Caco-2 (cell line): ENCODE measurements at regions not wholly inside any gene's neighbourhood (a gene's known extent, or its start where the extent isn't known, plus 50 kb on each side); places are given as distances from the start of the nearest gene placed in this dataset.

Experiments used
- BruUV-seq: library from RNA; stranded (reverse); fragments of 400-500 nt; replicated peaks from 2 replicates; lab custom pipeline; 2021; lab: Mats Ljungman, UMichigan
- CTCF ChIA-PET: fragments of 300-600 bp; sonication (Branson Sonifier 250); formaldehyde crosslinking; loops from one replicate; lab custom pipeline; 2022; ENCODE audit warnings: antibody characterized with exemption; lab: Charles Lee
- POLR2A ChIA-PET: fragments of 300-600 bp; sonication (Branson Sonifier 250); formaldehyde crosslinking; loops from one replicate; lab custom pipeline; 2022; ENCODE audit warnings: antibody characterized with exemption; lab: Charles Lee
- DNase-seq, 2 experiments: peaks; one replicate each; pipeline versions ENCODE4 v3.0.0 to v3.0.0-alpha.2; 2020 to 2022
- H3K27me3 ChIP-seq: replicated peaks from 2 replicates; pipeline ENCODE4 v1.6.0; 2011; ENCODE audit warnings: low read length; ENCODE audit not compliant: control insufficient read depth, insufficient read depth
- H3K36me3 ChIP-seq: 2 replicates; pipeline ENCODE4 v1.5.1; 2011; ENCODE audit warnings: low read length; ENCODE audit not compliant: control insufficient read depth, insufficient read depth
- H3K4me1 ChIP-seq: fragments of 250-450 bp; sonication (Bioruptor Pico); 2 replicates; pipeline ENCODE4 v1.5.1; 2020; ENCODE audit warnings: mild to moderate bottlenecking
- H3K4me3 ChIP-seq: 2 replicates; pipeline ENCODE4 v1.5.1; 2011; ENCODE audit warnings: low read depth, mild to moderate bottlenecking, control low read depth, low read length
- H3K9me3 ChIP-seq: fragments of 250-450 bp; sonication (Bioruptor Pico); 2 replicates; pipeline ENCODE4 v1.5.1; 2020; ENCODE audit warnings: mild to moderate bottlenecking, moderate library complexity
- H3K27ac Mint-ChIP-seq: one replicate; pipeline ENCODE4 v1.8.0; 2022; ENCODE audit warnings: mixed read lengths; ENCODE audit not compliant: unreplicated experiment
- H3K27me3 Mint-ChIP-seq: one replicate; pipeline ENCODE4 v1.8.0; 2022; ENCODE audit warnings: mixed read lengths; ENCODE audit not compliant: insufficient read depth, unreplicated experiment
- H3K36me3 Mint-ChIP-seq: one replicate; pipeline ENCODE4 v1.8.0; 2022; ENCODE audit warnings: mild to moderate bottlenecking, mixed read lengths; ENCODE audit not compliant: insufficient read depth, unreplicated experiment
- H3K4me1 Mint-ChIP-seq: one replicate; pipeline ENCODE4 v1.8.0; 2022; ENCODE audit warnings: low read depth, mixed read lengths; ENCODE audit not compliant: unreplicated experiment
- H3K4me3 Mint-ChIP-seq: one replicate; pipeline ENCODE4 v1.8.0; 2022; ENCODE audit warnings: mild to moderate bottlenecking, moderate library complexity, mixed read lengths; ENCODE audit not compliant: unreplicated experiment
- H3K9me3 Mint-ChIP-seq: one replicate; pipeline ENCODE4 v1.8.0; 2022; ENCODE audit warnings: mixed read lengths; ENCODE audit not compliant: unreplicated experiment
- CTCF ChIP-seq, 2 experiments: fragments of 200-600 bp in 1 of 2; IDR thresholded peaks; 1 replicate in 1 of 2; 2 replicates in 1 of 2; pipeline versions ENCODE4 v1.5.1 to v1.8.0; 2011 to 2022; ENCODE audit warnings: antibody characterized with exemption in 1 of 2, control low read depth in 1 of 2, inconsistent platforms in 1 of 2, low read depth in 1 of 2, low read length in 1 of 2, mild to moderate bottlenecking in 1 of 2, moderate library complexity in 1 of 2; ENCODE audit not compliant: insufficient read depth in 1 of 2, severe bottlenecking in 1 of 2, unreplicated experiment in 1 of 2
- intact Hi-C: fragments of 100-400 bp; cut with micrococcal nuclease; formaldehyde crosslinking; loops from one replicate; pipeline ENCODE4 v1.10.0; 2022; ENCODE audit not compliant: unreplicated experiment

DNA sequence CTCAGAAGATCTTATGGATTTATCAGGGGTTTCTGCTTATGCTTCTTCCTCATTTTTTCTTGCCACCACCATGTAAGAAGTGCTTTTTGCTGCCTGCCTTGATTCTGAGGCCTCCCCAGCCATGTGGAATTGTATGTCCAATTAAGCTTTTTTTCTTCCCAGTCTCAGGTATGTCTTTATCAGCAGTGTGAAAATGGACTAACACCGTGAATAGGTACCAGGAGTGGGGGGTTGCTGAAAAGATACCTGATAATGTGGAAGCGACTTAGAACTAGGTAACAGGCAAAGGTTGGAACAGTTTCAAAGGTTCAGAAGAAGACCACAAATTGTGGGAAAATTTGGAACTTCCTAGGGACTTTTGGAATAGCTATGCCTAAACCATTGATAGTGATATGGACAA lies 1222.5 kb upstream of the NUDT12 start:
- no peak overlapping the region for H3K27ac Mint-ChIP-seq
- Histone ChIP-seq H3K4me3 (no peak overlapping the region), H3K4me1 (no peaks in the 10 kb centered on the region), H3K9me3 (peaks cover 7% of the 10 kb centered on the region), H3K27me3 (no peaks in the 10 kb centered on the region), H3K36me3 (no peaks in the 10 kb centered on the region)
- DNase-seq, result no peak
- BruUV-seq, result no TSS peak
- H3K9me3 Mint-ChIP-seq, result peaks cover 13% of the 10 kb centered on the region
- no peaks in the 10 kb centered on the region for H3K27me3 Mint-ChIP-seq
- TF ChIP-seq CTCF (IDR thresholded peaks at IDR 0.05; ENCODE audit: insufficient read depth in 1 of 2, low read depth in 1 of 2, low read length in 1 of 2, severe bottlenecking in 1 of 2, unreplicated experiment in 1 of 2), result no peak
- H3K4me3 Mint-ChIP-seq, result no peak overlapping the region
- no peaks in the 10 kb centered on the region for H3K4me1 Mint-ChIP-seq
- ChIA-PET POLR2A (no interaction called here), CTCF (no interaction called here)
- no peaks in the 10 kb centered on the region for H3K36me3 Mint-ChIP-seq
- intact Hi-C loops, result no loop called here

DNA sequence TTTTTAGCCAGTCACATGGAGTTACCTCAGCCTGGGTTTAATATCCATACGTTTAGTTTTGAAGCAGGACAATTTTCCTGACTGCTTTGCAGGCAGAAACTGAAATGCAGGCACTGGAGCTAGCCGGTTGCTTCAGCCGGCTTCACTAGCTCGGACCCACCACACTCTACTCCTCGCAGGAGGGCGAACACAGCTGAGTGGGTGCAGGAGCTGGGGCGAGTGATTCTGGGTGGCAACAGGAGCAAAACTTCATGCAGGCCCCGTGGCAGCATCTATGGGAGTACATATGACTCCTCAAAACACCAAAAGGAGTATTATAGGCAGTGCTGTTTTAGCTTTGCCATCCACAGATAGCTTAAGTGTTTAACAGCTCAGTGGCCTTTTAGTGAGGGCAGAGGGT lies 1211.8 kb upstream of the NUDT12 start:
- no peak for TF ChIP-seq CTCF (IDR thresholded peaks at IDR 0.05; ENCODE audit: insufficient read depth in 1 of 2, low read depth in 1 of 2, low read length in 1 of 2, severe bottlenecking in 1 of 2, unreplicated experiment in 1 of 2)
- no peak for DNase-seq
- no peaks in the 10 kb centered on the region for H3K9me3 ChIP-seq
- H3K4me3 ChIP-seq, result no peak overlapping the region
- ChIA-PET CTCF (no interaction called here), POLR2A (no interaction called here)
- Mint-ChIP-seq H3K36me3 (no peaks in the 10 kb centered on the region), H3K27ac (no peak overlapping the region), H3K27me3 (no peaks in the 10 kb centered on the region), H3K9me3 (no peaks in the 10 kb centered on the region), H3K4me1 (no peaks in the 10 kb centered on the region), H3K4me3 (no peak overlapping the region)
- intact Hi-C loops, result no loop called here
- H3K27me3 ChIP-seq, result no peaks in the 10 kb centered on the region
- H3K4me1 ChIP-seq, result no peaks in the 10 kb centered on the region
- BruUV-seq, result no TSS peak
- H3K36me3 ChIP-seq, result no peaks in the 10 kb centered on the region

DNA sequence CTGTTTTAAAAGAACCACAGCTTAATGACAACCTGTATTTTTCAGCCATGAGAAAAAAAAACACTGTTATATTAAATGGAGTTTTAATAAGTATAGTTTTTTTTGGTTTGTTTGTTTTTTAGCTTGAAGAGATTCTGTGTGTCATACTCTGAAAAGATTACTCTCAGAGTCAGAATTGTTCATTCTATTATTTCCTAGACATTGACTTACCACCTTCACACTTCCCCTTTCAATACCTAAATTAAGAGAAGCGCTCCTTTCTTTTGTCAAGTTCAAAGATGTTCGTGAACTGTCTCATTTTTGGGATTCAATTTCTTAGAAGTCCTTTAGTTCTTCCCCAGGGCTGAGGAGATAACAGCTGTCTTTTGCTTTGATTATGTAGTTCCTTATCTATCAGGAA lies 1201.6 kb upstream of the NUDT12 start:
- no peak for DNase-seq
- intact Hi-C loops, result no loop called here
- POLR2A ChIA-PET, result no interaction called here
- Mint-ChIP-seq H3K27me3 (no peaks in the 10 kb centered on the region), H3K9me3 (peaks cover 10% of the 10 kb centered on the region), H3K4me3 (no peak overlapping the region), H3K36me3 (no peaks in the 10 kb centered on the region), H3K27ac (no peak overlapping the region), H3K4me1 (peaks cover 3% of the 10 kb centered on the region)
- no peak for TF ChIP-seq CTCF (IDR thresholded peaks at IDR 0.05; ENCODE audit: insufficient read depth in 1 of 2, low read depth in 1 of 2, low read length in 1 of 2, severe bottlenecking in 1 of 2, unreplicated experiment in 1 of 2)
- no TSS peak for BruUV-seq
- CTCF ChIA-PET, result no interaction called here
- H3K9me3 ChIP-seq, result no peaks in the 10 kb centered on the region
- H3K27me3 ChIP-seq, result no peaks in the 10 kb centered on the region
- H3K4me1 ChIP-seq, result no peaks in the 10 kb centered on the region
- no peak overlapping the region for H3K4me3 ChIP-seq
- no peaks in the 10 kb centered on the region for H3K36me3 ChIP-seq
